ENCODE measurements at regions not wholly inside any gene's neighbourhood (a gene's known extent, or its start where the extent isn't known, plus 50 kb on each side); places are given as distances from the start of the nearest gene placed in this dataset.

DNA sequence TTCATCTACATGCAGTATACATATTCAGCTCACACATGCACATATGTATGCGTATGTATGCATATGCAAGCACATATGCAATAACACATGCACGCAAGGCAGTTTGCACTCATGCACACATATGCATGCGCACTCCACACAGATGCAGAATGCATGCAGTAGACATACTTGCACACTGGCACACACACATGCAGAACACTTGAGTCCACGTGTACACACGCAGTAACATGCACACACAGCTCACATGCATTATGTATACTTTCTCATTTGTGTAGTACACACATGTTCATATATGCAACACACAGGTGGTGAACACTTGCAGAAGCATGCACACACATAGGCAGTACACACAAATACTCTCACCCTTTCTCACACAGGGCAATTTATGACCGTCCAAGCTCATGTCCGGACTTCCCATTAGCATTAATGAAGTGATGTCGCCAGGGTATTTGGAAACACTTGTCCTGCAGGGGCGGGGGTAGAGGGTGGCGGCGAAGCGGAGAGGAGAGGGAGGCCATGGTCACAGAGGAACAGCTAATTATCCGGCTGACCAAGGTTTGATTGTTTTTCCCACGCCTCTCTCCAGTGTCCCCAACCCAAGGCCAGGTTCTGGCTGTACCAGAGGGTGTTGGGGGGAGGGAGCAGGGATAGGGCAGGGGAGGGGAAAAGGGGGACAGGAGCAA is 91.3 kb downstream of the VEGFA start:
- DNase-seq = no peak

GRCh38 chr6:43860285-43860684 is 90.3 kb downstream of the VEGFA start:
- DNase-seq = no peak

DNA sequence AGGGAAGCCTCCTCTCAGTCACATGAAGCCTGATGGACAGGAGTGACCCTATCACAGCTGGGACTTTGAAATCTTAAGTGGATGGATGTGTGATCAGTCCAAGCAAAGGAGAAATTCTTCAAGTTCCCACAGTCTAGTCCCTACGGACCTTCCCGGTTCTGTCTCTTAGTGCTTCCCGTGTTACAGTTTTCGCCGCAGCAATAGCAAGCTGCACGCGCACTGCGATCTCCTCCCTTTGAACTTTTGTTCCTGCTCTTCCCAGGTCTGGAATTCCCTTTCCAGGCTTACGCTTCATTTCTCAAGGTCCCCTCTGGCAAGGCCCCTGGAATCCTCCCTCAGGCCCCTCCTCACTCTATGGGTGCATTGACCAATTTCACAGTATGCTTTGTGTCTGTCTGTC is 89.2 kb downstream of the VEGFA start:
- no peak for DNase-seq

- no peak for DNase-seq
Observed at GRCh38 chr6:43858161-43859153, 88.4 kb downstream of the VEGFA start.

GRCh38 chr6:43856005-43856765 is 86.2 kb downstream of the VEGFA start:
- DNase-seq = peak; percentile 36

GRCh38 chr6:43855247-43855646 is 85.2 kb downstream of the VEGFA start:
- no peak for DNase-seq

DNA sequence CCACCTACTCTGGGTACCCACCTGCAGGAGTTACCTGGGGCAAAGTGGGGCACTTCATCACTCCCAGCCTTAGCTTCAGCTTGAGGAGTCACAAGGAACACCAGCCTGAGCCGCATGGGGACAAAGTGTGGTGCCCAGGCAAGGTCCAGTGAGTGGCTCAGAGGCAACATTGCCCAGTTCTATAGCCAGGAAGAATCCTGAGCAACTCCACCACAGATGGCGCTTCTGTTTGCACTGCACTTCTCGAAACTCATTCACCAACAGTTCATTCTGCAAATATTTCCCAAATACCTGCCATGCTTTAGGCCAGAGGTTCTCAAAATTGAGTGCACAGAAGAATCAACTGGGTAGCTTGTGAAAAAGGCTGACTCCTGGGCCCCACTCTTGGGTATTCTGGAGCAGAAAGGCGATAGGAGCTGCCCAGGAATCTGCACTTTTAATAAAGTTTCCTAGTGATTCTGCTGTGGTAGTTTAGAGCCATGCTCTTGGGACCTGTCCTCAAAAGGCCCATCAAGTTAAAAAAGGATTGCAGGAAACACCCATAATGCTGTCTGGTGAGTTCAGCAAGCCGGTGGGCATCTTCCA is 83.1 kb downstream of the VEGFA start:
- no peak for DNase-seq

DNA sequence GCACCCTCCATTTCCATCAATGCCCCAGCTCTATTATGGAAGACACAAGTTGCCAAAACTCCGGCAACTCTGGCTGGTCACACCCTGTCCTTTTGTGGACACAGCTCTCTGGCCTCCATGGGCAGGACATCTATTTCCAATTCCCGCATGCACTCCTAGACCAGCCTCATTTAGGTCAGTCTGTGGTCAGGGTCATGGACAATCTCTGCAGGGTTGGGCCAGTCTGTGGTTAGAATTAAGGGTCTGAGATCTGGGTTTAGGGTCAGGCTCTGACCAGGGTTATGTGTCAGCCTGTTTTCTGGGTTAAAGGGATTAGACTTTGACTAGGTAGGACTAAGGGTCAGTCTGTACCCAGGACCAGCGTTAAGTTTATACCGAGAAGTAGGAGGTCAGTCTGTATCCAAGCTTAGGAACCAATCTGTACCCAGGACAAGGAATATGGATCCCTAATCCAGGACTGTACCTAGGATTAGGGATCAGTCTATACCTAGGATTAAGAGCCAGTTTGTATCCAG is 82.4 kb downstream of the VEGFA start:
- no peak for DNase-seq

- peak; percentile 82 for DNase-seq
Observed at GRCh38 chr6:43851204-43851865, 81.3 kb downstream of the VEGFA start.

DNA sequence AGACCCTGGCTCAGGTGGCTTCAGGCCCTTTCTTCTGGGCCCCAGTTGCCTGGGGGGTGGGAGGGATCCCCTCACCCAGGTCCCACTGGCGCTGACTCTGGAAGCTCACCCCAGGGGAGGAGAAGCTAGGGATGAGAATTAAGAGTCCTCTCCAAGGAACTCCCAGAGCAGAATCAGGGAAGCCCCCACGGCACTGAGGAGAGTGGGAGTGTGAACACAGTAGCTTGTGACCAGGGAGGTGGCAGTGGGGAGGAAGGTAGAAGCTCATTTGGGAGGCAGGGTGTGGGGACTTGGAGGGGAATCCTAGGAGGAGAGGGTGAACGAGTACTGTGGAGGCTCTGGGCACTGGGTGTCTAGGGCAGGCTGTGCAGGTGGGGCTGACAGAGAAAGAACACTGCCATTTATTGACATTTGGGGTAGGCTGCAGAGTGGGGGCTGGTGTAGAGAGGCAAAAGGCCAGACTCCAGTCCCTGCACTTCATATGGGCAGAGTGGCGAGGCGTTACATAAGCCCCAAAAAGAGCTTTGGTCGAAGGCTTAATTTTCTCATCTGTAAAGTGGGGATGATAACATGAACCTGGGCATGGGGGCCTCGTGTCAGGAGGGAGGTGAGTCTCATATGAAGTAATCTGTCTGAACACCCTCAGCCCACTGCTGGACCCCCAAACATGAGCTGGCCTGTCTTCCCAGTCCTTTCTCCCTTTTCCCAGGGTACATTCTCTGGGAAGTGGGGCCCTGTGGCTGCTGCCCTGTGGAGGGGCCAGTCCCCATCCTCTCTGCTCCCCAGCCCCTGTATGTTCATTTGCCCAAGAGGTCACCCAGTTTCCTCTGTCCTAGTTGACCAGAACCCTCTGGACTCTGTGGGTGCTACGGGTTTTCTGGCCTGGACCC is 80.5 kb downstream of the VEGFA start:
- DNase-seq = no peak

GRCh38 chr6:43849844-43850243 is 79.8 kb downstream of the VEGFA start:
- no peak for DNase-seq

- no peak for DNase-seq
Observed at GRCh38 chr6:43848671-43849391, 78.8 kb downstream of the VEGFA start.

GRCh38 chr6:43847741-43848630 is 78.0 kb downstream of the VEGFA start:
- DNase-seq = peak; percentile 46

DNA sequence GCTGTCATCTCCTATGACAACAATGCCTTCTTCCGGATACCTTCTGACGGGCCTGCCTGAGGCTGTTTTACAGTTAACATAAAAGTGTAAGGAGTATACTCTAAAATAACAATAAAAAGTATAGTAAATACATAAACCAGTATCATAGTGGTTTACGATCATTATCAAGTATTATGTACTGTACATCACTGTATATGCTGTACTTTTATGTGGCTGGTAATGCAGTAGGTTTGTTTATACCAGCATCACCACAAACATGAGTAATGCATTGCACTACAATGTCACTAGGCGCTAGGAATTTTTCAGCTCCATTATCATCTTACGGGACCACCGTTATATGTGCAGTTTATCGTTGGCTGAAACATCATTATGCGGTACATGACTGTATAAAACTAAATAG is 76.5 kb downstream of the VEGFA start:
- DNase-seq = peak; percentile 67

DNA sequence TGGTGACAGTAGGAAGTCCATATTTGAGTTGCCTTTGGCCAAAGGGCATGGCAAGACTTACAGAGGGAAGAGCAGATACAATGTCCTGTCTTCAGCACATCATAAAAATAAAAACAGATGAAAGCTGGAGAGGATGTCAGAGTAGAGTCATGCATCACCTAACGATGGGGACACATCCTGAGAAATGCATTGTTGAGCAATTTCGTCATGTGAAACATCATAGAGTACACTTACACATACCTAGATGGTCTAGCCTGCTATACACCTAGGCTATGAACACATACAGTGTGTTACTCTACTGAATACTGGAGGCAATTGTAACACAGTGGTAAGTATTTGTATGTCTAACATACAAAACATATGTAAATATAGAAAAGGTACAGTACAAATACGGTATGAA is 75.6 kb downstream of the VEGFA start:
- DNase-seq = no peak

GRCh38 chr6:43843669-43844171 is 73.7 kb downstream of the VEGFA start:
- no peak for DNase-seq

- no peak for DNase-seq
Observed at GRCh38 chr6:43843097-43843645, 73.2 kb downstream of the VEGFA start.

DNA sequence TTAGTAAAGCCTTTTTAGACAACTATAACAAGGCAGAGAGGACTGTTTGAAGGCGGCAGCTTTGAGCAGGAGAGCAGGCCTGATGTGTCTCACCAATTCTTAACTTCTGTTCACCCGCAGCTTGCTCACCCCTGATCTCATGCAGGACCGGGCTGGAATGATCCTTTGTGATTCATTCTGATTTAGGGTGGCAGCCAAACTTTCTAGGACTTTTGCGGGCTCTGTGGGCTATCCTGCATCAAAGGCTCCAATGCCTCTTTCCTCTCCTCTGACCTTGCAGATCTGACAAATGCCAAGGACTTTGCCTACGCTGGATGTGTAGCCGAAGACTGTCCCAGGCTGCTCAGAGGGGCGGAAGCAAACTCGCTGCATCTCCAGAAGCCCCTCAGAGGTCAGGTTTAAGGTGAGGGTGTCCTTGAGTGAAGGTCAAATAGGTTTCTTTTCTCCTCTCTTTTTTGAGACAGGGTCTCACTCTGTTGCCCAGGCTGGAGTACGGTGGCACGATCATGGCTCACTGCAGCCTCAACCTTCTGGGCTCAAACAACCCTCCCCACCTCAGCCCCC is 72.3 kb downstream of the VEGFA start:
- DNase-seq = peak; percentile 34

Data from fibroblast of skin of right quadriceps (primary cell).